ENCODE measurements at regions not wholly inside any gene's neighbourhood (a gene's known extent, or its start where the extent isn't known, plus 50 kb on each side); places are given as distances from the start of the nearest gene placed in this dataset.

- Histone ChIP-seq H3K27me3 (ENCODE audit: control insufficient read depth, extremely low read depth, insufficient read depth, low read length) (no peaks in the 10 kb centered on the region), H3K9ac (ENCODE audit: control insufficient read depth, extremely low read depth, insufficient read depth, low read length) (no peak overlapping the region), H4K20me1 (ENCODE audit: control insufficient read depth, extremely low read depth, insufficient read depth, low read length) (no peaks in the 10 kb centered on the region), H3K4me1 (ENCODE audit: control insufficient read depth, extremely low read depth, insufficient read depth, low read length) (peaks cover 8% of the 10 kb centered on the region), H3K9me3 (ENCODE audit: control insufficient read depth, low read depth, low read length) (no peaks in the 10 kb centered on the region), H3K9me1 (ENCODE audit: control insufficient read depth, extremely low read depth, insufficient read depth, low read length) (no peaks in the 10 kb centered on the region), H3K4me2 (ENCODE audit: control insufficient read depth, extremely low read depth, insufficient read depth, low read depth, low read length) (peak overlapping the region; percentile 6), H3K27ac (ENCODE audit: control insufficient read depth, insufficient read depth, low read length) (no peak overlapping the region), H2AFZ (ENCODE audit: control insufficient read depth, low read length) (peak overlapping the region; percentile 59), H3K79me2 (ENCODE audit: control insufficient read depth, insufficient read depth, low read length) (no peaks in the 10 kb centered on the region), H3K36me3 (ENCODE audit: control insufficient read depth in 2 of 2, extremely low read depth in 1 of 2, insufficient read depth in 2 of 2, low read length in 2 of 2) (no peaks in the 10 kb centered on the region), H3K4me3 (ENCODE audit: control insufficient read depth in 2 of 3, extremely low read depth in 1 of 3, insufficient read depth in 2 of 3, low read depth in 1 of 3, low read length in 3 of 3) (no peak overlapping the region)
- dilution Hi-C loops (cut with MboI; ENCODE audit: extremely low pct_ligation_motif_present, low sequenced_read_pairs): no loop called here
- FAIRE-seq (peak; percentile 66), DNase-seq (ENCODE audit: low read depth, low spot score) (no peak)
- TF ChIP-seq EZH2 (IDR thresholded peaks at IDR 0.05; ENCODE audit: low read length) (no peak), CTCF (optimal IDR thresholded peaks at IDR 0.05 in 1 of 3, IDR thresholded peaks at IDR 0.05 in 1 of 3, conservative IDR thresholded peaks at IDR 0.05 in 1 of 3; ENCODE audit: extremely low read depth in 1 of 3, insufficient read depth in 2 of 3, low read length in 3 of 3) (no peak)
These were observed 292.8 kb downstream of the TLE1 start for GRCh38 chr9:81396528-81396927.

DNA sequence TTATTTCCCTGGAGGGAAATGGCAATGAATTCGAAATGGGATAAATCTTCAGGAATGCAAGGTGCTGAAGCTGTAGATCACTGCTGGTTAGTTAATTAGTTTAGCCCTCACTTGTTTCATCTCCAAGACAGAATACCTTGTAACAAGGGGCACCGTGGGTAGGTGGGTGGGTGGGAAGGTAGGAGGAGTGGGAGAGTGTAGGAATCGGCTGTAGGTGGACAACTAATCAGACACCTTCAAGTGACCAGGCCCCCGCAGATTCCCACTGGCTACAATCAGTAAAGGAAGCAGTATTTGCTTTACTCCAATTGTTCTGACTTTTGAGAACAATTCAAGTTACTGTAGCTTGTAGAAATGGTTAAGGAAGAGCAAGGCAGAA, 293.7 kb downstream of the TLE1 start:
- Histone ChIP-seq H3K36me3 (ENCODE audit: control insufficient read depth in 2 of 2, extremely low read depth in 1 of 2, insufficient read depth in 2 of 2, low read length in 2 of 2) (no peaks in the 10 kb centered on the region), H3K9ac (ENCODE audit: control insufficient read depth, extremely low read depth, insufficient read depth, low read length) (no peak overlapping the region), H3K79me2 (ENCODE audit: control insufficient read depth, insufficient read depth, low read length) (no peaks in the 10 kb centered on the region), H3K9me3 (ENCODE audit: control insufficient read depth, low read depth, low read length) (no peaks in the 10 kb centered on the region), H3K4me2 (ENCODE audit: control insufficient read depth, extremely low read depth, insufficient read depth, low read depth, low read length) (no peak overlapping the region), H3K4me3 (ENCODE audit: control insufficient read depth in 2 of 3, extremely low read depth in 1 of 3, insufficient read depth in 2 of 3, low read depth in 1 of 3, low read length in 3 of 3) (no peak overlapping the region), H3K4me1 (ENCODE audit: control insufficient read depth, extremely low read depth, insufficient read depth, low read length) (peaks cover 17% of the 10 kb centered on the region), H2AFZ (ENCODE audit: control insufficient read depth, low read length) (no peak overlapping the region), H3K27me3 (ENCODE audit: control insufficient read depth, extremely low read depth, insufficient read depth, low read length) (no peaks in the 10 kb centered on the region), H4K20me1 (ENCODE audit: control insufficient read depth, extremely low read depth, insufficient read depth, low read length) (no peaks in the 10 kb centered on the region), H3K9me1 (ENCODE audit: control insufficient read depth, extremely low read depth, insufficient read depth, low read length) (no peaks in the 10 kb centered on the region), H3K27ac (ENCODE audit: control insufficient read depth, insufficient read depth, low read length) (no peak overlapping the region)
- FAIRE-seq (no peak), DNase-seq (ENCODE audit: low read depth, low spot score) (no peak)
- TF ChIP-seq CTCF (optimal IDR thresholded peaks at IDR 0.05 in 1 of 3, IDR thresholded peaks at IDR 0.05 in 1 of 3, conservative IDR thresholded peaks at IDR 0.05 in 1 of 3; ENCODE audit: extremely low read depth in 1 of 3, insufficient read depth in 2 of 3, low read length in 3 of 3) (no peak), EZH2 (IDR thresholded peaks at IDR 0.05; ENCODE audit: low read length) (no peak)
- dilution Hi-C loops (cut with MboI; ENCODE audit: extremely low pct_ligation_motif_present, low sequenced_read_pairs): no loop called here
